ENCODE measurements at regions not wholly inside any gene's neighbourhood (a gene's known extent, or its start where the extent isn't known, plus 50 kb on each side); places are given as distances from the start of the nearest gene placed in this dataset.

DNA sequence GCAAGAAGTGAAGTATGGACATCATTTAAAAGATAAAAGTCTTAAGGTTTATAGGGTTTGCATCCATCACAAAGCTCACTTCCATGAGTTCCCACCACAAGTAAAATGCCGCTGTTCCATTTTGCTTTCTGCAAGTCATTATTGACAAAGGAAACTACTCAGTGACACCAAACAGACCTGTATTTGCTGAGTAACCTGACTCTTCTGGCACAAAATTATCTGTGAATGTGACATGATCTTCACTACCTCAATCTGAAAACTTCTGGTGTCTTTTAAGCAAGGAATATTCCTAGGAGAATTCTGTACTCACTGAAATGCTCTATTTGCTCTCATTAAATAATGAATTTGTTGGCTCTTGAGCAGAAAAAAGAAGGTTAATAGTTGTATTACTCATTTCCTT lies 1077.4 kb upstream of the ADGRL4 start:
- no peak for DNase-seq

GRCh38 chr1:80076469-80076868 lies 1069.9 kb upstream of the ADGRL4 start:
- no peak for DNase-seq

DNA sequence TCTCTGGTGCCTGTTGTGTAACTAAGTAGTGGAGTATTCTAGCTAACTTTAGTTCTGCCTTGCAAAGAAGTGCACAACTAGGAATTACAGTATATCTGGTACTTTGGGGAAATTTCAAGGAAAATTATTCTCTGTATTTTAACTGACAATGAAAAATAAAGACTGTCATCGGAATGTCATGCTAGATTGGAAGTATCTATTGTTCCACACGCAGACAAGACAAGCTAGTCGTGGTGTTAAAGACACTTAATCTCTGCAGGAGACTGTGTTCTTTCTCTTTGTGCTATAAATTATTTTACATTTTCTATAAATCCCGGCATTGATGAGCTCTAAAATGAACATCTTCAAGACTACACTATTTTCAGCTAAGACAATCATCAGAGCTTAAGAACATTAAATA lies 1068.8 kb upstream of the ADGRL4 start:
- DNase-seq, result no peak

DNA sequence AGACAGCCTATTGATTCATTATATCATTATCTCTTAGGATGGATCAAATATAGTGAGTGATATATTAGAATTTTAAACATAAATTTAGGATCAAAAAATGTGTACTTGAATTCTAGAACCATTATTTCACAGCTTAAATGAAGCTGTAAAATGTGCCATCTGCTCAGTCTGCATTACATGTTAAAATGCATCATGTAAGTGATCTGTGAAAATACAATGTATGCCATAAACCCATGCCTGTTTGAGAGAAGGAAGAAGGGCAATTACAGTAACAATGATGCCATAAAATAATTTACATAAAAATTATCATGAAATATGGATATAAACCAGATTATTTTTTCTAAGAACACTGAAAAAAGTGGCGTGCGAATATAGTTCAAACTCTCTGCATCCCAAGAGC lies 1066.0 kb upstream of the ADGRL4 start:
- DNase-seq, result no peak

DNA sequence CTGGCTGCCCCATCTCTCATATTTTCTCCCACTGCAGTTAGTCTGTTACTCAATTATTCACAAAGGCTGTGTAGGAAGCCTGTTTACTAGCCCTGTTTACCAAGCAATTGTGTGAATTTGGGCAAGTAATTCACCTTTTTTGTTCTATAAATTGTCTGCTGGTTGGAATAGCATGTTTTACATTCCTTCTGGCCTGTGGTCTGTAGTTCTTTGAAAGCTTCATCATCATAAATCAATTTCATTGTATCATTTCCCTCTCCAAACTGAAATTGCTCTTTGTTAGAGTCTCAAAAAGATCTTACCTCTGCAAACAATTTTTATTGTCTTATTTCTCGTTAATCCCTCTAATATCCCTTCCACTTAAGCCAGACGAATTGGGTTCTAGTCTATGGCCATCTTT lies 1059.5 kb upstream of the ADGRL4 start:
- no peak for DNase-seq

DNA sequence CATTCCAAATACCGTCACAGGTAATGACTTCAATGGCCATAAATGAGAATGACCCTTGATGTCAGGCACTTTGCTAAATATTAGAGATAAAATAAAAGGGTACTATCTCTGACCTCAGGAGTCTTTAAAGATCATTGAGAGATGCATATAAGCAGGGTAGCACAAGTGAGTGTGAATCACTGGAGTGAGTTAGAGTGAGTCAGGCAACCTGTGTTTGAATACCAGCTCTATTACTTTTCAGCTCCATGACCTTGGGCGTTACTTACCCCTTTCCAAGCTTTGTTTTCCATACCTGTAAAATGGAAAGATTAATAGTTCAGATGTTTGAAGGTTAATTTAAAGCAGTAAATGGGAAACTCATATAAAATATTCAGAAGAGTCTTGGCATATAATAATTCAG lies 1058.0 kb upstream of the ADGRL4 start:
- no peak for DNase-seq

GRCh38 chr1:80059940-80060339 lies 1053.4 kb upstream of the ADGRL4 start:
- DNase-seq, result no peak

GRCh38 chr1:80056179-80056578 lies 1049.6 kb upstream of the ADGRL4 start:
- DNase-seq, result no peak

DNA sequence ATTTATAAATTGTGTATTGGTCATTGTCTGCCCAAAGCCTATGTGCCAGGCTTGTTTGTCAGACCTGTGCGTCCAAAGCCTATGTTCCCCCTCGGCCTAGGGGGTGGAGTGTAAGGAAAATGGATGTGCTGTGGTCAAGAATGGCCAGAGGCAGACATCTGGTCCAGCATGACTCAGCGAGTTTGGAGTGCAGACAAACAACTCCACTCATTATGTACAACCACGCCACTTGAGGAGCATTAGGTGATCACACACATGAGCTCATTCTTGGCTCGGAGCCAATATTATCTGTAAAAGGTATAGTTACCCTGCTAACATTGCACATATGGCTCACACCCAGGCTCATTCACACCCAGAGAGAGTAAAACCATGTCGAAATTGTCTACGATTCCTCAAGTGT lies 1047.6 kb upstream of the ADGRL4 start:
- DNase-seq, result no peak

DNA sequence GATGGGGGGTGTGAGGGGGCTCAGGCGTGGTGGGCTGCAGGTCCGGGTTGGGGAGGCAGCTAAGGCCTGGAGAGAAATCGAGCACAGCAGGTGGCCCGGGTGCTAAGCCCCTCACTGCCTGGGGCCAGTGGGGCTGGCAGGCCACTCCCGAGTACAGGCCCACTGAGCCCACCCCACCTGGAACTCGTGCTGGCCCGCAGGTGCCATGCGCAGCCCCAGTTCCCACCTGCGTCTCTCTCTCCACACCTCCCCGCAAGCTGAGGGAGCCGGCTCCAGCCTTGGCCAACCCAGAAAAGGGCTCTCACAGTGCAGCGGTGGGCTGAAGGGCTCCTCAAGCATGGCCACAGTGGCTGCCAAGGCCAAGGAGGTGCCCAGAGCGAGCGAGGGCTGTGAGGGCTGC lies 1047.1 kb upstream of the ADGRL4 start:
- DNase-seq, result no peak

DNA sequence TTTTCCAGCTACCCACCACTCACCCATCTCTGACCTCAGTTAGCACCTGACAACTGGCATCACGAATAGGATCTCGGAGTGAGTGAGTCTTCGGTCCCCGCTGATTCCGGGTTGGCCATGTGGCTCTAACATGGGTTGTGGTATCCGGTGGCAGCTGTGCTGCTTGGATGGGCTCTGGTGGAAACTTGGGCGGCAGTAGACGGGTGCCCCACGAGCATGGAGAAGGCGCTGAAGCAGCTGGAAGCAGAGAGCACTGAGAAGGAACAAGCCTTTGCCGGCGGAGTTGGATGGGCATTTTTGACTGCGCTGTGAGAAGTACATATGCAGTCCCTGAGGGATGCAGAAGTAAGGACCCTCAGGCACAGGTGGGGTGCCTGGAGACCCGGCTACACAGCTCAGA lies 1044.0 kb upstream of the ADGRL4 start:
- peak; percentile 50 for DNase-seq

DNA sequence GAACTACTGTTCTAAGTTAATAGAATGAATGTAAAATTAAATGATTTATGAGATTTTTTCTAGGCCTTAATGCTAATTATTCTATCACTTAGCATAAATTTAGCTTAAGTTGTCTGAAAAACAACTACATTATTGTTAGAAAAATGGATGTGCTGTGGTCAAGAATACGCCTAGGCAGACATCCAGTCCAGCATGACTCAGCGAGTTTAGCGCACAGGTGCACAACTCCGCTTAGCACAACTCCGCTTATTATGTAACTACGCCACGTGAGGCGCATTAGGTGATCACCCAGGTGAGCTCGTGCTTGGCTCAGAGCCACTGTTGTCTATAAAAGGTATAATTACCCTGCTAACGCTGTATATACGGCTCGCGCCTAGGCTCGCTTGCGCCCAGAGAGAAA lies 1043.6 kb upstream of the ADGRL4 start:
- no peak for DNase-seq

- DNase-seq, result no peak
These were observed 1042.2 kb upstream of the ADGRL4 start for GRCh38 chr1:80048716-80049115.

- DNase-seq, result no peak
These were observed 1041.3 kb upstream of the ADGRL4 start for GRCh38 chr1:80047791-80048190.

DNA sequence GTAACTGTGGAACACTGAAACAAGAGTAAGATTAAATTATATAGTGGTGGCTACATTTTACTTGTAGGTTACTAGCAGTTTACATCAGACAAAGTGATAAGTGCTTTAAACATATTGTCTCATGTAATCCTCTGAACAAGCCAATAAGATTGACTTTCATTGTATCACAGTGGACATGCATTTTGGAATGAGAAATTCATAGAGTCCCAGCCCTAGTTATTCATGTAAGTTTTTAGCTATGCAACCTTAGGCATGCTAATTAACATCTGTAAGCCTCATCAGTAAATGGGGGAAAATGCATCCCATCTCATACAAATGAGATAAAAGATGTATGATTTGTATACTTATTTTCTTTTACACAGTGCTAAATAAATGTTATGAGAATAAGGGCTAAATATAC lies 1038.1 kb upstream of the ADGRL4 start:
- DNase-seq, result no peak

- DNase-seq, result no peak
These were observed 1030.3 kb upstream of the ADGRL4 start for GRCh38 chr1:80036690-80037432.

- DNase-seq, result no peak
These were observed 1016.8 kb upstream of the ADGRL4 start for GRCh38 chr1:80023358-80023757.

- no peak for DNase-seq
These were observed 1015.4 kb upstream of the ADGRL4 start for GRCh38 chr1:80021891-80022290.

- no peak for DNase-seq
These were observed 1011.8 kb upstream of the ADGRL4 start for GRCh38 chr1:80018348-80018747.

GRCh38 chr1:80008934-80009333 lies 1002.4 kb upstream of the ADGRL4 start:
- no peak for DNase-seq

DNA sequence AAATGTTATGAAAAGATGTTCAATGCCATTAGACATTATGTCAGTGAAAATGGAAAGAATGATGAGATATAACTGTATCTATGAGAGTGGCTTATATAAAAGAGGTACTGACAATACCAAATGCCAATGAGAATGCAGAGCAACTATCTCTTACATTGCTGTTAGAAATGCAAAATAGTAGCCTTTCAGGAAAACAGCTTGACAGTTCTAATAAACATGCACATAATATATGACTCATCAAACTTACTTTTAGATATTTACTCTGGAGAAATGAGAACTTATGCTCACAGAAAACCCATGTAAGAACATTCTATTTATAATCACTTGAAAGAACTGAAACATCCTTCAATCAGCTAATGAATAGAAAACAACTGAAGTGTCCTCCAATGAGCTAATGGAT lies 996.7 kb upstream of the ADGRL4 start:
- no peak for DNase-seq

DNA sequence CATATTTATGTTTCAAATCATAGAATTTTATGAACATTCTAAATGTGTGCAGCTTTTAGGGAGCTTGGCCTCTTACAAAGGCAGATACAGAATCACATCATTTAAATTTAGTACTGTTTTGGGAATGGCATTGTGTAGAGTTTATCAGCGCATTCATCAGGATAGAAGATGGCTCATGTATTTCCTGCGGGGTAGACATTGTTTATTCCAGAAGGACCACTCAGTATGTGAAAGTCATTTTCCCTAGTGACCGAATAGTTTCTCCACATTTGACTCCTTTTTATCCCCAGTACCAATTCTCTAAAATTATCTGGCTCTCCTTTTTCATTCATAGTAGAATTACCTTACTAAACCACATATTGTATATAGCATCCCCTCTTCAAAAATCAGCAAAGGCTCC lies 981.9 kb upstream of the ADGRL4 start:
- DNase-seq, result no peak

DNA sequence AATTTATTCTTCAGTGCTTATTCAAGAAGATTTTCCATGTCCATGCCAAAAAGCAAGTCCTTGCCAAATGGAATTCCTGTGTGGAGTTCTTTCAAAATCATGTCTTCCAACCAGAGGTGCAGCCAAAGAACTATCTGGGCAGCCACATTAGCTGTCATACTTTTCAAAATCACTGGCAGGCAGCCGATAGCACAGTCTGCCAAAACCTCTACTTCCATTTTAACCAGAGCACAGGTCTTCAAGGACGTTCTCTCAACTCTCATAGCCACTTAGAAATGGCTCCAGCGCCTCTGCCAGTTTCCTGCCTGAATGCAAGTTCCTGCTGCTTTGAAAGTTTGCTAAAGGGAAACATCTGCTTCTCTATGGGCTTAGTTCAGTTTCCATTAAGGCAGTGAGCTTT lies 975.7 kb upstream of the ADGRL4 start:
- no peak for DNase-seq

DNA sequence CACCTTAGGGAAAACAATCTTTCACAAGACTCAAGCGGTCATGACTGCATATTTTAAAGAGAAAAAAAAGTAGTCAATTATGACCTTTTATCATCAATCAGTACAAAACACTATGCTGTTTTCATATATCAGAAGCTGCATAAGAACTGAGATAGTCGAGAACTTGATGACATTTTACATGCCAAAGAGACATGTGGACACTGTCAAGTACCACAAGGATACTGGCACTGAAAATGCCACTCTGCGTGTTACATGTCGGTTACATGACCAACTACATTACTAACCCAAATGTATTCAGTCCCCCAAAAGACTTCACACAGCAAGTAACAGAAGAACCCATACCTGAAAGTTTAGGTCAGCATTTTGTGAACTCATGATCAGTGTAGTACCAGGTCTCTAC lies 975.0 kb upstream of the ADGRL4 start:
- DNase-seq, result no peak

DNA sequence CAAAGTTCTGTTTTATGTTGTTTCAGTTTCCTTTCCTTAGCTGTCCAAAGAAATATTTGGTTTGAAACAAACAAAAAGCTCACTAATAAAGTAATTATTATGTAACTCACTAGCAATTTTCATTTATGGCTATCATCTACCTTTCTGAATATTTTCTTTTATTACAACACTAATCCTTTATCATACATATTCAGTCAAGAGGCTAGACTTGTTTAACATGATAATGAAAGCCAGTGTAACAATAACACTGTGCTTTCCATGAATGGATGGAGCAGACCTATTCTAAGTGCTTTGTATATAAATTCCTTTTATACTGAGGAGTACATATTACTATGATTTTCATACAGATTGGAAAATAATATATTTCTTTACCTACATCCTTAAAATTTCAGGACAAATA lies 972.8 kb upstream of the ADGRL4 start:
- no peak for DNase-seq

- no peak for DNase-seq
These were observed 969.8 kb upstream of the ADGRL4 start for GRCh38 chr1:79976287-79976686.
